GM20431 (cell line): ENCODE measurements at regions not wholly inside any gene's neighbourhood (a gene's known extent, or its start where the extent isn't known, plus 50 kb on each side); places are given as distances from the start of the nearest gene placed in this dataset.

ENCODE experiments used
- in situ Hi-C: fragments of 300-500 bp; cut with MseI, MboI; formaldehyde crosslinking; loops from one replicate; pipeline ENCODE4 v1.15.0; 2020; ENCODE audit warnings: low sequenced_read_pairs; ENCODE audit not compliant: unreplicated experiment

DNA sequence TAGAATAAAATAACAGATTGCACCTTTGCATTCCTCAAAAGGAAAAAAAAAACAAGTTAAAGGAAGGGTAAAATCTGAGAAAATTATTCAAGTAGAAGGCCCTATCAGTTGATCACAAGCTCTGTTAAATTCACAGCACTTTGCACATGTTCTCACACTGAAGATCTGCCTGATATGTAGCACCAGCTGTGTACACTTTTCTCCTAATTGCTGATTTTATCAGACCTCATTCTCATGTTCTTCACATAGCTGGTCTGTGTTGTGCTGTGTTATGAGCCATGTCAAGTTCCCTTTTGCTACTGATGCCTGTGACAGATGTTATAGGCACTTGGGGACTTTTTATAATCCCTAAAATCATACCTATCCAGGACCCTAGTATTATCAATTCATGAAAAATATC lies 390.4 kb upstream of the PRR16 start:
- in situ Hi-C loops = no loop called here

DNA sequence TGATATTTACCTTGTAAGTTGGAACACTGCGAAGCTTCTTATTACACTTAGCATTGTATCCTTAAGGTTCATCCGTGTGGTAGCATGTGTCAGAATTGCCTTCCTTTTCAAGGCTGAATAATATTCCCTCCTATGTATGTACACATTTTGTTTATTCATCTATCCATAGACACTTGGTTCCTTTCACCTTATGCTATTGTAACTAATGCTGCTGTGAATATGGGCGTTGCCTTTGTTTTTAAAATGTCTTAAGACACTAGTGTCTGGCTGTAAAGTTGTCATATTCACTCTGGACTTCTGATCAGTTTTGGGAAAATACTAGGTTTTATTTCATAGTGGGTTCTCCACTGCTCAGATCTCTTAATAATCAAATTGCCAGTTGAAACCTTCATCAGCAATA lies 383.3 kb upstream of the PRR16 start:
- in situ Hi-C loops = no loop called here

DNA sequence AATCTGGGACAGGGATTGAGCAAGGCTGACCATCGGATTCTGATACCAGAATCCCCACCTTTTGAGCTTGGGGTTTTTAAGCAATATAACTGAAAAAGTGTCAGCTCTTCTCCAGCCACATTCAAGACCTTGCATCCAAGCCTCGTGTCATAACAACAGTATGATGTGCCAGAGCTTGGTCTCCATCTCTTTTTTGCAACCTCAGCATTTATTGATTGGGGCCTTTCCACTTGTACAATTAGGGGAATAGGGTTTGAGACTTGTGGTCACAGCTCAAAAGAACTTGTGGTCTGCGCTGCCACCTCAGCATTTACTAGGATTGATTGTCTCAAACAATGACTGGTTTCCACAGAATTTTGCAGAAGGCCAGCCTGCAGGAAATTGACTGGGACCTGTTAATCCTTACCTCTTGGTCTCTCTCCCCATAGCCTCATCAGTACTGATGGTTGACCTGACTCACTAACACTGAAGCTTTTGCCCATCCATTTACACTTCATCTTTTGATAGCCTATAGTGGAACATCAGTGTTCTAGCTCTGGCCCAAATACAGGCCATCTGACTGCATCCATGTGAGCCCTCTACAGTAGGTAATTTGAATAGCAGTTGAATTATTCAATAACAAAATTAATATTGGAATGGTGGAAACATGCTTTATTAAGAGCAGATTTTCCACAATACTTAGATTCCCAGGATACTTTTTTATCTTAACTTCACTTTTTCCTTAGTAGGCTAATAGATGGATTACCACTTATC lies 381.6 kb upstream of the PRR16 start:
- in situ Hi-C loops = no loop called here

DNA sequence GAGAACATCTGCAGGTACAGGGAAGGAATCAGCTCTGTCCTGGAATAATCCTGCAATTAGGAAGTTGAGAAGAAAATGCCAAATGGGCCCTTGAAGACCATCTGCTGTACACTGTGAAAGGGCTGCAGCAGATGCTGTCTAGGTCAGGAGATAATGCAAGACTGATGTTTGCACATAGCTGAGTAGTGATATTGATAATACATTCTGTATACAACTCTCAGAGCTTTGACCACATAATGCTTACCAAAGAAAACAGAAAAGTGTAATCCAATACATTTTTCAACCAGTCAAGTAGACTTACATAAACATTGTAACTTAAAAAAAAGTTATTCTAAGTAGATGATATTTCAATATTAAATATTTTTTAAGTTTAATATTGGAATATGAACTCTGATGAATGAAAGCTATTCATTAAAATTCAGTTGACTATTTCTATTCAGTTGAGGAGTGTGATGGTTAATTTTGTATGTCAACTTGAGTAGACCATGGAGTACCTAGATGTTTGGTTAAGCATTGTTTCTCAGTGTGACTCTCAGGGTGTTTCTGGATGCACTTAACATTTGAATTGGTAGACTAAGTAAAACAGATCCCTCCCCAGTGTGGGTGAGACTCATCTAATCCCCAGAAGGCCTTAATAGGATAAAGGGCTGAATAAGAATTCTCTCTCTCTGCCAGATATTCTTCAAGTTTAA lies 380.1 kb upstream of the PRR16 start:
- in situ Hi-C loops = no loop called here

DNA sequence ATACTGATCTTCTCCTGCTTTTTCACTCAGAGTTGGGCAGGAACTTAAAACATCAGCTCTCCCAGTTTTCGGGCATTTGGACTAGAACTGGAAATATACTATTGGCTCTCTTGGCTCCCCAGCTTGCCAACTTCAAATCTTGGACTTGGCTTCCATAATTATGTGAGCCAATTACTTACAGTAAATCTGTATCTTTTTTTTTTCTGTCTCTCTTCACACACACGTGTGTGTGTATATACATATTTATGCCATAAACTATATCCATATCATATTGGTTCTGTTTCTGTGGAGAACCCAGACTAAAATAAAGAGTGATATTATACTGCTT lies 379.6 kb upstream of the PRR16 start:
- in situ Hi-C loops = no loop called here

DNA sequence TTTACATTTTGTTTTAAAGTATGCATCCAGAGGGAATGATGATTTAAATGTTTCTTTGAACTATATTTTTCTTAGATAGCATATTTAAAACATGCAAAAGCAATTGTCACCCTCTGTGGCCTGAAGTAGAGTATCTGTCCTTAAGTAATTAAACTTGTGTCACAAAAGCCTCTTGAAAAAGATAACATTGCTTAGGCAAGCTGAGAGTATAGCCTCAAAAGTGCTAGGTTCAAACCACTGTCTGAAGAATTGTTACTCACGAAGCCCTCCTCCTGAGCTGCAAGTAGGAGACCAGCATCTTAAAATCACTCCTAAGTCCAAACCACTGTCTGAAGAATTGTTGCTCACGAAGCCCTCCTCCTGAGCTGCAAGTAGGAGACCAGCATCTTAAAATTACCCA lies 378.0 kb upstream of the PRR16 start:
- in situ Hi-C loops = no loop called here

DNA sequence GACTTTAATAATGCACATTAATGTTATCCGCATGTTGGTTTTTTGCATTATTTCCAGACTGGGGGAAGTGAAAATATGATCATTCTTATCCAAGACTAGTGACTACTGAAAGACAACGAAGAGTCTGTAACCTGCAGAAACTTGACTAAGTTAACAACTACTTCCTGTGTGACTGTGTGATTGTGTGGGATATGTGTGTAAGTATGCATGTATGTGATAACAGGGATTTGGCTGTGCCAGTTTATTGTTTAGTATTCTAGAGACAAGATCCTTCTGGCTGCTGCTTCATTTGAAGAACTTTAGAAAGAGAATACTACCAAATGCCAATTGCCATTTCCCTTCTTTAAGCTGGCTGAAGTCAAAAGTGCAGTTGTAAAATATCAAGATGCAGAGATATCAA lies 375.7 kb upstream of the PRR16 start:
- in situ Hi-C loops = no loop called here

DNA sequence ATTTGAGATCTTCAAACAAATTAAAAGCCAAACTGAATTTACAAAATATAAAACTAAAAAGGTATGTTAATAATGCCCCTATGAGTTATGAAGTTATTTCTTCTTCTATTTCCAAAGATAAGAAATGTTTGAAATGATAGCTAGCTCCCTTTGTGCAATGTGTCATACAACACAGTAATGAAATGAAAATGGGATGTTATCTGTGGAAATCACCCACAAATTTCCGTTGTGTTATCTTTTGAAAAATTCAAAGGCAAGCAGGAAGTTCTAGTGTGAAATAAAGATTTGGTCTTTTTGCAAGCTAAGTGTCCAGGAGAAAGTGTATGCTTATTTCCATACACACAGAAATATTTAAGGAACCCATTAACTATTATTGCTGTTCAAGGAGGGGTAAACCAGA lies 375.3 kb upstream of the PRR16 start:
- in situ Hi-C loops = no loop called here

DNA sequence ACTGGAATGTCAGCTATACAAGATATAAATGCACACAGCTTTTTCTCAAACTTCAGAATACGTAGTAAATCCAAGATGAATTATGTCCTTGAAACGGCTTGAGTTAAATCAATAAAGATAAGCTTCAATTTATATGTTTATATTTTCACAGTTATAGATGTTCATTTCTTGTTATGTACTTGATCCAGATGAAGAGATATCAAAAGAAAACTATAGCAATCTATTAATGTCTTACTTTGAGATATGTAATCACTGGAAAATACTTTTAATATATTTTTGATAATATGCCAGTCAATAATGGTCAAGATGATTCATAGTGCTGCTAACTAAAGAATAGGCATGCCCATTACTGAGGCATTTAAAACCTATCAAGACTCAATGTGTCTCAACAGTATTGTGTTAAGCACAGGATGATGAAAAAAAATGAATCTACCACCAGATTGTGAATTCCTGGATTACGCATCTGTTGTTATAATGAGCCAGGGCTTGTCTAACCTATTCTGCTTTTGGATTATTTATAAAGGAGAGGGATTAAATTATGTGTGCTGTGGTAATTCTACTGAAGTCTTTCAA lies 372.6 kb upstream of the PRR16 start:
- in situ Hi-C loops = no loop called here

DNA sequence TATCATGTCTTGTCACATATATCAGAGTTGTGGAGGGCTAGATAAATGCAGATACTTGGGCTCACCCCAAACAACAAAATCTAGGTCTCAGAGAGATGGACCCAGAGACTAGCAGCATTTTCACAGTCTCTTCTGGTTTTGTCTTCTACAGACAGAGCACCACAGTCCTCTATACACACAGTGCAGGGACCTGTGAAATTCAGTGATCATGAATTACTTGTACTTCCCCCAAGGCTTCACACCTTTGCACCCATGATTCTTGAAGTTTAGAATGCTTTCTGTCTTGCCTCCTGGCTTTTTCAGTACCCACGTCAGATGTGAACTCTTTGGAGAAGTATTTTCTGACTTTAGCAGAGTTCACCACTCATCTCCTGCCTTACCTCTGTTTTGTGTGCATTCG lies 371.5 kb upstream of the PRR16 start:
- in situ Hi-C loops = no loop called here

DNA sequence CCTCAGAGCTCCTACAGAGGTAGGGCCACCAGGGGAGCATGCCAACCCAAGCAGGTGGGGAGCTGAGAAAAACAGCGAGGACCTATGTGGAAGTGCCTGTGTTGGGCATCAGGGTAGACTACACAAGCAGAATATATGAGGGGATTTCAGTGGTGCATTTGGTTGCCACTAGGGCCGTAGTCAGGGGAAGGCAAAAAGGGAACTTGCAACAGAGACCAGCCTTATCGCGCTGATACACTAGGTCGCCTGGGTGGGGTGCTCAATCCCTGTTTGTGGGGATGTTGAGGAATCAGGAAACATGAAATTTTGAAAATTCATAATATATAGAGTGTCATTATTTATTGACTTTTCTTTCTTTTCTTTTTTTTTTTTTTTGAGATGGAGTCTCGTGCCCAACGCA lies 370.9 kb upstream of the PRR16 start:
- in situ Hi-C loops = no loop called here

DNA sequence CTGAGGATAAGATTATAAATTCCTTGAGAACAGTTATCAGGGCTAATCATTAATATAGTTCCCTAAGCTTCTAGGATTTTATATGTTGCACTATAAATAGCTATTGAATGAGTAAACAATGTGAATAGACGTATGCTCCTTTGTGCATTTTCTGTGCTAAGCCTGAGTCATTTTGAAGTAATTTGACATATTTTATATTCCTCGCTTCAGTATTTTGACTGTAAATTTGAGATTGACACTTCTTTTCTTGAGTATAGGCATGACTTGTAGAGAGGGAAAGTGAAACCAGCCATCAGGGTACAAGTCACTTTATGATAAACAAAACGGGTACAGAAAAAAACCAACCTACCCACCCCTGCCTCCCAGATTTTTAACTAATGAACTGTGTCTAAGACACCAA lies 367.7 kb upstream of the PRR16 start:
- in situ Hi-C loops = no loop called here

DNA sequence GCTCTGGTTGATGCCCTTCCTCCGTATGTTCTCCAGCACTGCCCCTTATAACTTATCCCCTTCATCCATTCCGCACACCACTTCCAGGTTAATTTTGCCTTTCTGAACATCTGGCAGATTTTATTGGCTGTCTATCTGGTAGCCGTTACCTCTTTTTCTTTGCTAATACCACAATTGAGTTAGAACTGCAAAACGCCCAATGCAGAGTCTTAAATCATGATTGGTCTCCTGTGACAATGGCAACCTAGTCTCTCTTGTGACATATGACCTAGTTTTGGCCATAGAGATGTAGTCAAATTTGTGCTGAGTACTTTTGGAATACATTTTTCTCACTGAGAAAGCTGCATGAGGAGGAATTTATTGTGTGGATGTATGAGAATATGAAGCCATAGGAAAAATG lies 365.7 kb upstream of the PRR16 start:
- in situ Hi-C loops = no loop called here

DNA sequence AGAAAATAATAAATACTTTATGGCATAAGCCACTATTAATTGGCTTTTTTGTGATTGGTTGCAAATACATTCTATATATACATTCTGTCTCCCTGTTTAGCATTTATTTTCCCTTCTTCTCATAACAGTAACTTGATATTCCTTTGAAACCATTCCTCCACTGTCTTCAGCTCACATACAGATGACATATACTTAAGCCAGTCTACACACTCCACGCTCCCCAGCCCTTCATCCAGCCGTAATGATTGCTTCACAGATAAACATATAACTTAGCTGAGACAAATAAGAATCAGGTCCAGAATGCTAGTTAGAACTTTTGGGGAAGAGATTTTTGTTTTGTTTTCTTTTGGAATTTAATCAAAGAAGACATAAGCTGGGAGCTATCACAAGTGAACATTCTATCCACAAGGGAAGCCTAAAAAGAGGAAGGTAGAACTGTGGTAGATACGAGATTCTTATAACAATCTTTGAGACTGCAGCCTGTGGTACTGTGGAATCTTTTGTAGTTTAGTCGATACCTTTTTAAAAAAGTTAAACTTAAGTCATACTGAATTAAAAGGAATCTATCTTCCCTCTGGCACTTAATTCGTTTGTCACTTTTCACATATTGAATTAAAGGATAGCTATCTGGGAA lies 365.1 kb upstream of the PRR16 start:
- in situ Hi-C loops = no loop called here

DNA sequence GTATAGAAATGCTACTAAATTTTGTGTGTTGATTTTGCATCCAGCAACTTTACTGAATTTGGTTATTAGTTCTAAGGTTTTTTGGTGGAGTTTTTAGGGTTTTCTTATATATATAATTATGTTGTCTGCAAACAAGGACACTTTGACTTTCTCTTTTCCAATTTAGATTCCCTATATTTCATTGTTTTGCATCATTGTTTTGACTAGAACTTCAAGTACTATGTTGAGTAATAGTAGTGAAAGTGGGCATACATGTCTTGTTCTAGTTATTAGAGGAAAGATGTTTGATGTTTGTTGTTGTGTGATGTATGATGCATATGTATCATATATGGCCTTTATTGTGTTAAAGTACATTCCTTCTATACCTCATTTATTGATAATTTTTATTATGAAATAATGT lies 362.3 kb upstream of the PRR16 start:
- in situ Hi-C loops = no loop called here

DNA sequence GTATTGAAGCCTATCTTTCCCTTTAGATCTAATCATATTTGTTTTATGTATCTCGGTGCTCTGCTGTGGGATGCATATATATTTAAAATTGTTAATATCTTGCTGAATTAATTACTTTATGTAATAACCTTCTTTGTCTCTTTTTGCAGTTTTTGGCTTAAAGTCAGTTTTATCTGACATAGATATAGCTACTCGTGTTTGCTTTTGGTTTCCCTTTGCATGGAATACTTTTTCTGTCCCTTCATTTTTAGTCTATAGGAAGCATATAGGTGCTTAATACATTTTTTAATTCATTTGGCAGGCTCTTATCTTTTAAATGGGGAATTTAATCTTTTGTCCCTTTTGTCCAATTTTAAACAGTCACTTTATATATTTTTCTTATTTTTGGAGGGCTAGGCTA lies 360.6 kb upstream of the PRR16 start:
- in situ Hi-C loops = no loop called here

DNA sequence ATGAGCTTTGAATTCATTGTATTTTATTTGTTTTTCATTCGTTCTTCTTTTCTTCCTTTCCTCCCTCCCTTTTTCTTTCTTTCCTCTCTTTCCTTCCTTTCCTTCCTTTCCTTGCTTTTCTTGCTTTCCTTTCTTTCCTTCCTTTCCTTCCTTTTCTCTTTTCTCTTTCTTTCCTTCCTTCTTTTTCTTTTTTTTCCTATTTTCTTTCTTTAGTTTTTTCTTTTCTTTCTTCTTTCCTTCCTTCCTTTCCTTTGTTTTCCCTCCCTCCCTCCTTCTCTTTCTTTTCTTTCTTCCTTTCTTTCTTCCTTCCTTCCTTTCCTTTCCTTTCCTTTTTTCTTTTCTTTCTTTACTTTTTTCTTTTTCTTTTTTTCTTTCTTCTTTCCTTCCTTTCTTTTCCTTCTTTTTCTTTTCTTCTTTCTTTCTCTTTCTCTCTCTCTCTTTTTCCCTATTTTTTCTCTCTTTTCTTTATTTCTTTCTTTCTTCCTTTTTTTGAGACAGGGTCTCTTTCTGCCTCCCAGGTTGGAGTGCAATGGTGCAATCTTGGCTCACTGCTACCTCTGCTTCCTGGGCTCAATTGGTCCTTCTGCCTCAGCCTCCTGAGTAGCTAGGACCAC lies 357.1 kb upstream of the PRR16 start:
- in situ Hi-C loops = no loop called here

DNA sequence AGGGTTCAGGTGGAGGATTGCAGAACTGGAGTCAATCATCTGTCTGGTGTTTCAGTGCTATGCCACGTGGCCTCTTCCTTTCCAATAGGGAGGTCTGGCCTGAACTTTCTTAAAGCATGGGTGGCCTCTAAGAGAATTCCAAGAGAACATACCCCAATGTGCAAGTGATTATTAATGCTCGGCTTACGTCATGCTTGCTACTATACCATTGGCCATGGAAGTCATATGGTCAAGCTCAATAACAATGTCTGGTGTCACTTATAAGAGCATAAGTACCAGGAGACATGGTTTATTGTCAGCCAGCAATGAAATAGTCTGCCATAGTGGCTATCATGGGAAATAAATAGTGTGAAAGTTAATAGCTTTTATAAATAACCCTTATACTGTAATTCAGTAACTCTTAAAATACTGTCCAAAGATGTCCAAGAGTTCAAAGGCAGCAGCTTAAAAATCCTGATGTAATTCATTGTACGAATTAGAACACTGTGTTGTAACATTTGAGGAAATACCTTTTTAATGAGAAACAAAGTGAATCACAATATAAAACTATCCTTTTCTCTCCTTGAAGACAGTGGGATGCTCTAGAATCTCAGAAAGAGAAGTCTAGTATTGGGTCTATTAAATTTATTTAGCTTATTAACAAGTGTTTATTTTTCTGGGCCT lies 355.4 kb upstream of the PRR16 start:
- in situ Hi-C loops = no loop called here

DNA sequence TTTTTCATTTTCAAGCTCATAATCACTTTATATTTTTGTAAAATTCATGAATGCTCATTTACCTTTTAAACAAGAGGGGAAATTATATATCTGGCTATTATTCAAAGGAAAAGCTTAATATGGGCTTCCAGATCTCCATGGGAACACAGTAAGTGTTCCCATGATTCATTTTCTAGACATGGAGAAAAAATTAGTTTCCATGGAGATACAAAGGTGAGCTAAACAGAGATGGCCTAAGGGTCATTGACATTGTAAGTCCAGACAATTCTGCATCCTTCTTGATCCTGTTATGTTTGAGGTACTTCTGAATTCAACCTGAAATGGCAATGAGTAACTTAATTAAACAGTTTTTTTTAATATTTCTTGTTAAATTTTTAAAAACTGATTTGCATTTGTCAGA lies 341.4 kb upstream of the PRR16 start:
- in situ Hi-C loops = no loop called here

DNA sequence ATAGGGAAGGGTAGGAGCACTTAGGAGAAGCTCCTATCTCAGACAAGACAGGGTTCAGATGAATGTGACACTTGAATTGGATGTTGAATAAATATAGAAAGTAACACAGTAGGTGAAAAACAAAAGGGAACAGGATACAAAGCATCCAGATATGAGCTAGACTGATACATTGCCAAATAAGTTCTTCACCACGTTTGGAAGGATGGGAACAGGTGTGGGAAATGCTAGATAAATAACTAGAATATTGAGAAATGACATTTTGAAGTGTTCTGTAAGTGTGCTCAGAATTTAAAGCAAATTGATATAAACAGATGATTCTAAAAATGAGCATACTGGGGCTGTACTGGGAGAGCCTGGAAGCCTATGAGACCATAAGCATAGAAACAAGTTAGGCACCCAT lies 340.1 kb upstream of the PRR16 start:
- in situ Hi-C loops = no loop called here
